ENCODE measurements at regions not wholly inside any gene's neighbourhood (a gene's known extent, or its start where the extent isn't known, plus 50 kb on each side); places are given as distances from the start of the nearest gene placed in this dataset.

- TF ChIP-seq EP300 (IDR thresholded peaks at IDR 0.05) (no peak), POLR2A (IDR thresholded peaks at IDR 0.05) (no peak), CTCF (IDR thresholded peaks at IDR 0.05) (no peak)
Measured at GRCh38 chr10:109737626-109738025, 185.7 kb downstream of the XPNPEP1 start.

Measured in upper lobe of left lung (tissue), 4 donors.